ENCODE measurements at regions not wholly inside any gene's neighbourhood (a gene's known extent, or its start where the extent isn't known, plus 50 kb on each side); places are given as distances from the start of the nearest gene placed in this dataset.

GRCh38 chr4:156710365-156711192 lies 261.0 kb downstream of the PDGFC start:
- no peaks in the 10 kb centered on the region for H3K27me3 ChIP-seq (ENCODE audit: control insufficient read depth, insufficient read depth, low read length)
- no peaks in the 10 kb centered on the region for H3K4me1 ChIP-seq (ENCODE audit: control insufficient read depth, insufficient read depth, low read length, poor library complexity, severe bottlenecking)
- no peaks in the 10 kb centered on the region for H3K36me3 Mint-ChIP-seq
- no peak overlapping the region for H3K27ac ChIP-seq (ENCODE audit: insufficient read depth, low read length, poor library complexity, severe bottlenecking)
- H3K27ac Mint-ChIP-seq: no peak overlapping the region
- H3K27me3 Mint-ChIP-seq: no peaks in the 10 kb centered on the region
- H3K4me1 Mint-ChIP-seq: no peaks in the 10 kb centered on the region
- H3K4me3 Mint-ChIP-seq: no peak overlapping the region
- no peak overlapping the region for H3K4me3 ChIP-seq (ENCODE audit: low read depth, low read length)
- no peaks in the 10 kb centered on the region for H3K9me3 ChIP-seq (ENCODE audit: control insufficient read depth in 2 of 2, low read length in 2 of 2)
- no peaks in the 10 kb centered on the region for H3K36me3 ChIP-seq (ENCODE audit: control insufficient read depth, insufficient read depth, low read length)
- ATAC-seq (ENCODE audit: low read depth in 2 of 2) (no peak), DNase-seq (no peak)
- peaks cover 0 to 9% (median 3%) of the 10 kb centered on the region in 7 donors for H3K9me3 Mint-ChIP-seq

DNA sequence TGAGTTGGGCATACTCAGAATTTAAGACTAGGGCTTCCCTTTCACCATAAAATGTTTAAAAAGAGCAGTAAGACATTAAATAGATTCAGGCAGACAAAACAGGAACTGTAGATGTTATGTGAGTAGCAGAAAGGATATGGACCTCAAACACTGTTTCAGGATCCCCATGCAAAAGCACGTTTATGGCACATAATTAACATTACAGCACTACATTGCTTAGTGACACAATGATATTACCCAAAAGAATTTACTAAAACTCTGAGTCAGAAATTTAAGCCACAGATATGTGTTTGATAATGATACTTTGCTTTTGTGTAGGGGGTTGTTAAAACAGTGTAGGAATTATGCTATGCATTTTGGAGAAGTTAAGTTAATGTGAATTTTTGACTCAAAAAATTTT lies 266.3 kb downstream of the PDGFC start:
- no peaks in the 10 kb centered on the region for H3K4me1 Mint-ChIP-seq
- Histone ChIP-seq H3K9me3 (ENCODE audit: control insufficient read depth in 2 of 2, low read length in 2 of 2) (no peaks in the 10 kb centered on the region), H3K4me1 (ENCODE audit: control insufficient read depth, insufficient read depth, low read length, poor library complexity, severe bottlenecking) (no peaks in the 10 kb centered on the region), H3K27me3 (ENCODE audit: control insufficient read depth, insufficient read depth, low read length) (no peaks in the 10 kb centered on the region), H3K36me3 (ENCODE audit: control insufficient read depth, insufficient read depth, low read length) (no peaks in the 10 kb centered on the region), H3K4me3 (ENCODE audit: low read depth, low read length) (no peak overlapping the region), H3K27ac (ENCODE audit: insufficient read depth, low read length, poor library complexity, severe bottlenecking) (no peak overlapping the region)
- H3K4me3 Mint-ChIP-seq: no peak overlapping the region
- DNase-seq (no peak), ATAC-seq (ENCODE audit: low read depth in 2 of 2) (no peak)
- H3K27ac Mint-ChIP-seq: no peak overlapping the region
- H3K27me3 Mint-ChIP-seq: no peaks in the 10 kb centered on the region
- no peaks in the 10 kb centered on the region for H3K36me3 Mint-ChIP-seq
- H3K9me3 Mint-ChIP-seq: peaks cover 0 to 8% (median 4%) of the 10 kb centered on the region in 7 donors

GRCh38 chr4:156695163-156695562 lies 276.4 kb downstream of the PDGFC start:
- Mint-ChIP-seq H3K9me3 (peaks cover 0 to 5% (median 2%) of the 10 kb centered on the region in 7 donors), H3K36me3 (no peaks in the 10 kb centered on the region), H3K4me1 (no peaks in the 10 kb centered on the region), H3K27me3 (no peaks in the 10 kb centered on the region), H3K27ac (no peak overlapping the region), H3K4me3 (no peak overlapping the region)
- no peaks in the 10 kb centered on the region for H3K4me1 ChIP-seq (ENCODE audit: control insufficient read depth, insufficient read depth, low read length, poor library complexity, severe bottlenecking)
- H3K9me3 ChIP-seq (ENCODE audit: control insufficient read depth in 2 of 2, low read length in 2 of 2): no peaks in the 10 kb centered on the region
- ATAC-seq (ENCODE audit: low read depth in 2 of 2): no peak
- DNase-seq: no peak
- no peak overlapping the region for H3K27ac ChIP-seq (ENCODE audit: insufficient read depth, low read length, poor library complexity, severe bottlenecking)
- H3K4me3 ChIP-seq (ENCODE audit: low read depth, low read length): no peak overlapping the region
- no peaks in the 10 kb centered on the region for H3K27me3 ChIP-seq (ENCODE audit: control insufficient read depth, insufficient read depth, low read length)
- no peaks in the 10 kb centered on the region for H3K36me3 ChIP-seq (ENCODE audit: control insufficient read depth, insufficient read depth, low read length)

GRCh38 chr4:156694413-156694812 lies 277.2 kb downstream of the PDGFC start:
- no peaks in the 10 kb centered on the region for H3K27me3 Mint-ChIP-seq
- no peak overlapping the region for H3K27ac ChIP-seq (ENCODE audit: insufficient read depth, low read length, poor library complexity, severe bottlenecking)
- no peak overlapping the region for H3K4me3 Mint-ChIP-seq
- DNase-seq: no peak
- H3K9me3 Mint-ChIP-seq: peaks cover 0 to 5% (median 2%) of the 10 kb centered on the region in 7 donors
- H3K4me3 ChIP-seq (ENCODE audit: low read depth, low read length): no peak overlapping the region
- H3K4me1 Mint-ChIP-seq: no peaks in the 10 kb centered on the region
- ATAC-seq (ENCODE audit: low read depth in 2 of 2): no peak
- no peaks in the 10 kb centered on the region for H3K36me3 Mint-ChIP-seq
- H3K9me3 ChIP-seq (ENCODE audit: control insufficient read depth in 2 of 2, low read length in 2 of 2): no peaks in the 10 kb centered on the region
- no peaks in the 10 kb centered on the region for H3K36me3 ChIP-seq (ENCODE audit: control insufficient read depth, insufficient read depth, low read length)
- no peaks in the 10 kb centered on the region for H3K27me3 ChIP-seq (ENCODE audit: control insufficient read depth, insufficient read depth, low read length)
- no peaks in the 10 kb centered on the region for H3K4me1 ChIP-seq (ENCODE audit: control insufficient read depth, insufficient read depth, low read length, poor library complexity, severe bottlenecking)
- H3K27ac Mint-ChIP-seq: no peak overlapping the region

GRCh38 chr4:156693557-156693956 lies 278.0 kb downstream of the PDGFC start:
- no peak for DNase-seq
- no peak overlapping the region for H3K4me3 ChIP-seq (ENCODE audit: low read depth, low read length)
- no peaks in the 10 kb centered on the region for H3K9me3 ChIP-seq (ENCODE audit: control insufficient read depth in 2 of 2, low read length in 2 of 2)
- H3K4me3 Mint-ChIP-seq: no peak overlapping the region
- no peak overlapping the region for H3K27ac Mint-ChIP-seq
- H3K36me3 ChIP-seq (ENCODE audit: control insufficient read depth, insufficient read depth, low read length): no peaks in the 10 kb centered on the region
- H3K27me3 ChIP-seq (ENCODE audit: control insufficient read depth, insufficient read depth, low read length): no peaks in the 10 kb centered on the region
- no peak for ATAC-seq (ENCODE audit: low read depth in 2 of 2)
- H3K36me3 Mint-ChIP-seq: no peaks in the 10 kb centered on the region
- H3K27me3 Mint-ChIP-seq: no peaks in the 10 kb centered on the region
- peaks cover 0 to 5% (median 0%) of the 10 kb centered on the region in 7 donors for H3K9me3 Mint-ChIP-seq
- H3K4me1 ChIP-seq (ENCODE audit: control insufficient read depth, insufficient read depth, low read length, poor library complexity, severe bottlenecking): no peaks in the 10 kb centered on the region
- no peaks in the 10 kb centered on the region for H3K4me1 Mint-ChIP-seq
- H3K27ac ChIP-seq (ENCODE audit: insufficient read depth, low read length, poor library complexity, severe bottlenecking): no peak overlapping the region

- Histone ChIP-seq H3K4me1 (ENCODE audit: control insufficient read depth, insufficient read depth, low read length, poor library complexity, severe bottlenecking) (no peaks in the 10 kb centered on the region), H3K27ac (ENCODE audit: insufficient read depth, low read length, poor library complexity, severe bottlenecking) (no peak overlapping the region), H3K4me3 (ENCODE audit: low read depth, low read length) (no peak overlapping the region), H3K36me3 (ENCODE audit: control insufficient read depth, insufficient read depth, low read length) (no peaks in the 10 kb centered on the region), H3K27me3 (ENCODE audit: control insufficient read depth, insufficient read depth, low read length) (no peaks in the 10 kb centered on the region), H3K9me3 (ENCODE audit: control insufficient read depth in 2 of 2, low read length in 2 of 2) (no peaks in the 10 kb centered on the region)
- H3K4me1 Mint-ChIP-seq: no peaks in the 10 kb centered on the region
- peaks cover 0 to 5% (median 0%) of the 10 kb centered on the region in 7 donors for H3K9me3 Mint-ChIP-seq
- H3K4me3 Mint-ChIP-seq: no peak overlapping the region
- H3K27ac Mint-ChIP-seq: no peak overlapping the region
- no peaks in the 10 kb centered on the region for H3K36me3 Mint-ChIP-seq
- DNase-seq: no peak
- no peak for ATAC-seq (ENCODE audit: low read depth in 2 of 2)
- H3K27me3 Mint-ChIP-seq: no peaks in the 10 kb centered on the region
These were observed 279.6 kb downstream of the PDGFC start for GRCh38 chr4:156692016-156692415.

DNA sequence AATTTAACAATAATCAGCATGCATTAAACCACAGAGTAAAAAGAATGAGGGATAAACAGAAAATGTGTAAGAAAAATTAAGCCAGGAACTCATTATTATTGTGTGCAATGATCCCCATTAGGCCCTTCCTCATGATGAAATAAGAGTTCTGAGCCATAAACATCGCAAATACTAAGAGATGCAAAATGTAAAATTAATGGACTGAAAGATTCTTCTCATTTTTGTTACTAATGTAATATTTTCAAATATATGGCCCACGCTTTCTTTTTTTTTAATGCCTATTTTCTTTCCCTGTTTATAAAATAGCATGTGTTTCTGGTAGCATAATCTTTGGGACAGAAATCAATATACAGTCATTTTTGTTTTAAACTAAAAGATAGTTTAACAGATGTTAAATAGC lies 281.0 kb downstream of the PDGFC start:
- H3K36me3 ChIP-seq (ENCODE audit: control insufficient read depth, insufficient read depth, low read length): no peaks in the 10 kb centered on the region
- Mint-ChIP-seq H3K27ac (no peak overlapping the region), H3K27me3 (no peaks in the 10 kb centered on the region), H3K9me3 (peaks cover 0 to 7% (median 0%) of the 10 kb centered on the region in 7 donors), H3K4me3 (no peak overlapping the region), H3K36me3 (no peaks in the 10 kb centered on the region), H3K4me1 (no peaks in the 10 kb centered on the region)
- no peak for ATAC-seq (ENCODE audit: low read depth in 2 of 2)
- no peak for DNase-seq
- H3K27ac ChIP-seq (ENCODE audit: insufficient read depth, low read length, poor library complexity, severe bottlenecking): no peak overlapping the region
- H3K4me1 ChIP-seq (ENCODE audit: control insufficient read depth, insufficient read depth, low read length, poor library complexity, severe bottlenecking): no peaks in the 10 kb centered on the region
- H3K9me3 ChIP-seq (ENCODE audit: control insufficient read depth in 2 of 2, low read length in 2 of 2): no peaks in the 10 kb centered on the region
- no peaks in the 10 kb centered on the region for H3K27me3 ChIP-seq (ENCODE audit: control insufficient read depth, insufficient read depth, low read length)
- no peak overlapping the region for H3K4me3 ChIP-seq (ENCODE audit: low read depth, low read length)

GRCh38 chr4:156686120-156686519 lies 285.5 kb downstream of the PDGFC start:
- Histone ChIP-seq H3K36me3 (ENCODE audit: control insufficient read depth, insufficient read depth, low read length) (no peaks in the 10 kb centered on the region), H3K27ac (ENCODE audit: insufficient read depth, low read length, poor library complexity, severe bottlenecking) (no peak overlapping the region), H3K9me3 (ENCODE audit: control insufficient read depth in 2 of 2, low read length in 2 of 2) (no peaks in the 10 kb centered on the region), H3K4me1 (ENCODE audit: control insufficient read depth, insufficient read depth, low read length, poor library complexity, severe bottlenecking) (no peaks in the 10 kb centered on the region), H3K27me3 (ENCODE audit: control insufficient read depth, insufficient read depth, low read length) (no peaks in the 10 kb centered on the region), H3K4me3 (ENCODE audit: low read depth, low read length) (no peak overlapping the region)
- no peaks in the 10 kb centered on the region for H3K4me1 Mint-ChIP-seq
- H3K4me3 Mint-ChIP-seq: no peak overlapping the region
- ATAC-seq (ENCODE audit: low read depth in 2 of 2): no peak
- peaks cover 0 to 14% (median 2%) of the 10 kb centered on the region in 7 donors for H3K9me3 Mint-ChIP-seq
- no peak overlapping the region for H3K27ac Mint-ChIP-seq
- no peaks in the 10 kb centered on the region for H3K27me3 Mint-ChIP-seq
- no peaks in the 10 kb centered on the region for H3K36me3 Mint-ChIP-seq
- DNase-seq: no peak

Measured in CD4-positive, CD25-positive, alpha-beta regulatory T cell (primary cell).